Hepatocyte (in vitro differentiated cells): ENCODE measurements at regions not wholly inside any gene's neighbourhood (a gene's known extent, or its start where the extent isn't known, plus 50 kb on each side); places are given as distances from the start of the nearest gene placed in this dataset.

ENCODE experiments used
- EZH2 ChIP-seq: fragments of 200-600 bp; sonication (generic); IDR thresholded peaks from 2 replicates; pipeline ENCODE4 v1.6.1; 2016; ENCODE audit warnings: antibody characterized with exemption, mild to moderate bottlenecking, borderline replicate concordance
- EZH2phosphoT487 ChIP-seq: fragments of 200-600 bp; sonication (generic); IDR thresholded peaks from one replicate; pipeline ENCODE4 v1.6.1; 2018; ENCODE audit warnings: antibody characterized with exemption, mild to moderate bottlenecking, low read depth, moderate library complexity; ENCODE audit not compliant: unreplicated experiment, severe bottlenecking
- TF ChIP-seq, protein P1 (sequence below): fragments of 200-600 bp; sonication (generic); IDR thresholded peaks from 2 replicates; pipeline ENCODE4 v1.5.1; 2016; ENCODE audit warnings: antibody characterized with exemption, mild to moderate bottlenecking; ENCODE audit not compliant: poor library complexity

DNA sequence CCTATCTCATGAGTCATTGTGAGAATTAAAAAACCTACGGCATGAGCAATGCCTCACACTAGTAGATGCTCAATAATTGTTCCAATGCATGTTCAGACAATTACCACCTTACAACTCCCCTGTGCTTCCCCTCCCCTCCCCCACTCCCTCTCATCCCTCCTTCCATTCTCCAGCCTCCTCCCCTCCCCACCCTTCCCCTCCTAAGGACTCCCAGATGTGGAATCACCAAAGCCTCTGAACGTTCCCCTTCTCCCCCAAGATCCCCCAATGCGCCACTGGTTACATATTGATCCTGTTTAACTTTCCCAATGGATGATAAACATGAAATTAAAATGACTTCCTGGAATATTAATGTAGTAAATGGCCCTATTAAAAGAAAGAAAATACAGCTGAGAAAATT, 84.8 kb downstream of the PCDH1 start:
- TF ChIP-seq EZH2 (no peak), EZH2phosphoT487 (no peak)
- TF ChIP-seq, protein P1, sequence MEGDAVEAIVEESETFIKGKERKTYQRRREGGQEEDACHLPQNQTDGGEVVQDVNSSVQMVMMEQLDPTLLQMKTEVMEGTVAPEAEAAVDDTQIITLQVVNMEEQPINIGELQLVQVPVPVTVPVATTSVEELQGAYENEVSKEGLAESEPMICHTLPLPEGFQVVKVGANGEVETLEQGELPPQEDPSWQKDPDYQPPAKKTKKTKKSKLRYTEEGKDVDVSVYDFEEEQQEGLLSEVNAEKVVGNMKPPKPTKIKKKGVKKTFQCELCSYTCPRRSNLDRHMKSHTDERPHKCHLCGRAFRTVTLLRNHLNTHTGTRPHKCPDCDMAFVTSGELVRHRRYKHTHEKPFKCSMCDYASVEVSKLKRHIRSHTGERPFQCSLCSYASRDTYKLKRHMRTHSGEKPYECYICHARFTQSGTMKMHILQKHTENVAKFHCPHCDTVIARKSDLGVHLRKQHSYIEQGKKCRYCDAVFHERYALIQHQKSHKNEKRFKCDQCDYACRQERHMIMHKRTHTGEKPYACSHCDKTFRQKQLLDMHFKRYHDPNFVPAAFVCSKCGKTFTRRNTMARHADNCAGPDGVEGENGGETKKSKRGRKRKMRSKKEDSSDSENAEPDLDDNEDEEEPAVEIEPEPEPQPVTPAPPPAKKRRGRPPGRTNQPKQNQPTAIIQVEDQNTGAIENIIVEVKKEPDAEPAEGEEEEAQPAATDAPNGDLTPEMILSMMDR: no peak
